T-helper 2 cell treated with Interferon-gamma antibody and Interleukin-4, amounts not matched to agents 100 ng/mL and 5 ng/mL, for 36 hours (primary cell): ENCODE measurements at regions not wholly inside any gene's neighbourhood (a gene's known extent, or its start where the extent isn't known, plus 50 kb on each side); places are given as distances from the start of the nearest gene placed in this dataset.
"Not testable (repeated sequence)": the region's sequence is repeated elsewhere in the genome, so short reads cannot be mapped to it uniquely, and the experiment has no call there.

Experiments
- intact Hi-C: fragments of 100-400 bp; cut with micrococcal nuclease; formaldehyde crosslinking; loops from one replicate; pipeline ENCODE4 v1.15.1; 2023

DNA sequence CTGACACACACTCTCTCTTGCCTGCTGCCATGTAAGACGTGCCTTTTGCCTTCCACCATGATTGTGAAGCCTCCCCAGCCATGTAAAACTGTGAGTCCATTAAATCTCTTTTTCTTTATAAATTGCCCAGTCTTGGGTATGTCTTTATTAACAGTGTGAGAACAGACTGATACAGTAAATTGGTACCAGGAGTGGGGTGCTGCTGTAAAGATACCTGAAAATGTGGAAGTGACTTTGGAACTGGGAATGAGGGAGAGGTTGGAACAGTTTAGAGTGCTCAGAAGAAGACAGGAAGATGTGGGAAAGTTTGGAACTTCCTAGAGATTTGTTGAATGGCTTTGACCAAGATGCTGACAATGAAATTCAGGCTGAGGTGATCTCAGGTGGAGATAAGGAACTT, 77.9 kb upstream of the SFRP2 start:
- intact Hi-C loops: not testable (repeated sequence)

- intact Hi-C loops: no loop called here
These were observed 63.6 kb upstream of the SFRP2 start for GRCh38 chr4:153852501-153852900.

GRCh38 chr4:153850533-153851280, 61.8 kb upstream of the SFRP2 start:
- intact Hi-C loops: no loop called here

DNA sequence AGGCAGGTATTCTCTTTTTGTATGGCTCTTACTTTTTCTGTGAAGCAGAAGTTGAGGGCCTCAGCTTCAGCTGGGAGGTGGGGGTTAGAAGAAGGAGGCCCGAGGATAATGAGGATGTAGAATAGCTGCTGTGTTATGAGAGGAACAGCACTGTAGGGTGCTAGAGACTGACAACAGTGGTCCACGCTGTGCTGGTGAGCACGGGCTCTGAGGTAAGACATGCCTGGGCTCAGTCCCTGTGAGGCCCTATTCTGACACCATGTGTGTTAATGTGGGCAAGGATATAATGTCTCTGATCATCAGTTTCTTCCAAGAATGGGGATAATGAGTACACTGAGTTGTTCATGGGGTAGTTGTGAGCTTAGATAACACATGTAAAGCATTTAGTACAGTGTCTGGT, 55.3 kb upstream of the SFRP2 start:
- intact Hi-C loops: no loop called here
